SK-N-SH (cell line): ENCODE measurements at regions not wholly inside any gene's neighbourhood (a gene's known extent, or its start where the extent isn't known, plus 50 kb on each side); places are given as distances from the start of the nearest gene placed in this dataset.

Experiments used
- CTCF ChIP-seq: fragments of 200-600 bp; sonication (generic); IDR thresholded peaks from 2 replicates; pipeline ENCODE4 v1.6.1; 2017; ENCODE audit warnings: antibody characterized with exemption, mild to moderate bottlenecking, moderate library complexity
- EP300 ChIP-seq, 2 experiments: IDR thresholded peaks; 2 replicates each; pipeline versions ENCODE4 v1.4.0 to v1.6.1; 2012; ENCODE audit warnings: borderline replicate concordance in 1 of 2, low read depth in 1 of 2, low read length in 1 of 2
- GABPA ChIP-seq: IDR thresholded peaks from 2 replicates; pipeline ENCODE4 v1.4.0; 2012; ENCODE audit warnings: low read depth, mild to moderate bottlenecking
- IRF3 ChIP-seq: fragments of 150-350 bp; IDR thresholded peaks from 2 replicates; pipeline ENCODE4 v1.6.1; 2016; ENCODE audit warnings: mild to moderate bottlenecking, low read depth, low read length
- MXI1 ChIP-seq: IDR thresholded peaks from 2 replicates; pipeline ENCODE4 v1.6.1; 2012; ENCODE audit warnings: mild to moderate bottlenecking, low read depth, low read length, improper control_type of control experiment
- NRF1 ChIP-seq: IDR thresholded peaks from 2 replicates; pipeline ENCODE4 v1.6.1; 2012; ENCODE audit warnings: low read depth, mild to moderate bottlenecking, low read length
- POLR2AphosphoS5 ChIP-seq: IDR thresholded peaks from 2 replicates; pipeline ENCODE4 v1.6.1; 2012; ENCODE audit warnings: low read depth, low read length
- RAD21 ChIP-seq: IDR thresholded peaks from 2 replicates; pipeline ENCODE4 v1.6.1; 2012; ENCODE audit warnings: mild to moderate bottlenecking, low read length
- RCOR1 ChIP-seq: fragments of 150-350 bp; IDR thresholded peaks from 2 replicates; pipeline ENCODE4 v1.6.1; 2017; ENCODE audit warnings: antibody characterized with exemption, low read length
- SMC3 ChIP-seq: IDR thresholded peaks from 2 replicates; pipeline ENCODE4 v1.6.1; 2012; ENCODE audit warnings: low read depth, low read length, improper control_type of control experiment
- TAF1 ChIP-seq: IDR thresholded peaks from 2 replicates; pipeline ENCODE4 v1.6.1; 2012; ENCODE audit warnings: low read depth, mild to moderate bottlenecking, low read length, moderate library complexity, borderline replicate concordance
- TEAD4 ChIP-seq: IDR thresholded peaks from 2 replicates; pipeline ENCODE4 v1.4.0; 2012; ENCODE audit warnings: mild to moderate bottlenecking, borderline replicate concordance; ENCODE audit not compliant: insufficient read depth
- YY1 ChIP-seq: IDR thresholded peaks from 2 replicates; pipeline ENCODE4 v1.4.0; 2012; ENCODE audit warnings: low read depth, mild to moderate bottlenecking
- ZBTB33 ChIP-seq: IDR thresholded peaks from 2 replicates; pipeline ENCODE4 v1.4.0; 2012; ENCODE audit warnings: low read depth, borderline replicate concordance

- TF ChIP-seq CTCF (no peak), RAD21 (no peak), TAF1 (no peak), EP300 (IDR thresholded peaks at IDR 0.05; ENCODE audit: borderline replicate concordance in 1 of 2, low read depth in 1 of 2, low read length in 1 of 2) (no peak), SMC3 (no peak), YY1 (no peak), NRF1 (no peak), ZBTB33 (no peak), POLR2AphosphoS5 (no peak), GABPA (no peak), IRF3 (no peak), MXI1 (no peak), RCOR1 (no peak), TEAD4 (no peak)
These were observed 66.8 kb upstream of the GRK3 start for GRCh38 chr22:25497716-25498115.
